Inflammatory macrophage (primary cell): ENCODE measurements at regions not wholly inside any gene's neighbourhood (a gene's known extent, or its start where the extent isn't known, plus 50 kb on each side); places are given as distances from the start of the nearest gene placed in this dataset.
"Not testable (repeated sequence)": the region's sequence is repeated elsewhere in the genome, so short reads cannot be mapped to it uniquely, and the experiment has no call there.

Source experiments
- DNase-seq, 2 donors: peaks; one replicate each; pipeline ENCODE4 v3.0.0-alpha.2; 2020 to 2022

- no peak for DNase-seq
These were observed 80.0 kb downstream of the GALR1 start for GRCh38 chr18:77329651-77330050.

GRCh38 chr18:77334876-77335275 lies 85.2 kb downstream of the GALR1 start:
- DNase-seq: no peak

- DNase-seq: no peak
These were observed 88.0 kb downstream of the GALR1 start for GRCh38 chr18:77337604-77338003.

GRCh38 chr18:77339093-77339492 lies 89.4 kb downstream of the GALR1 start:
- no peak for DNase-seq

GRCh38 chr18:77339623-77340022 lies 90.0 kb downstream of the GALR1 start:
- DNase-seq: no peak

DNA sequence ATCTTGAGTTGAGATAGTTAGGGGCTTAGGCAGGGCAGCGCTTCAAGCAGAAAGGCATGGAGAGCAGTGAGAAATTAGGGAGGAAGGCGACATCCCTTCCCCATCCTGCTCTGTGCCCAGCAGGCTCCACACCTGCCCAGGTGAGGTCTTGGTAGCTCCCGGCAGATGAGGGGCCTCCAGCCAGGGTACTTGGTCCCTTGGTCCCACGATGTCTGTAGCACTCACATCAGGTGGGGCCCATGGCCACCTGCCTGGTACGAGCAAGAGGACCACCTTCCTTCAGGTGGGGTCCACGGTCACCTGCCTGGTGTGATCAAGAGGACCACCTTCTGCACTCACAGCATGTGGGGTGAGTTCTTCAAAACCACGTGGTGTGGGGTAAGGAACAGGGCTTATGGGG lies 91.2 kb downstream of the GALR1 start:
- no peak for DNase-seq

DNA sequence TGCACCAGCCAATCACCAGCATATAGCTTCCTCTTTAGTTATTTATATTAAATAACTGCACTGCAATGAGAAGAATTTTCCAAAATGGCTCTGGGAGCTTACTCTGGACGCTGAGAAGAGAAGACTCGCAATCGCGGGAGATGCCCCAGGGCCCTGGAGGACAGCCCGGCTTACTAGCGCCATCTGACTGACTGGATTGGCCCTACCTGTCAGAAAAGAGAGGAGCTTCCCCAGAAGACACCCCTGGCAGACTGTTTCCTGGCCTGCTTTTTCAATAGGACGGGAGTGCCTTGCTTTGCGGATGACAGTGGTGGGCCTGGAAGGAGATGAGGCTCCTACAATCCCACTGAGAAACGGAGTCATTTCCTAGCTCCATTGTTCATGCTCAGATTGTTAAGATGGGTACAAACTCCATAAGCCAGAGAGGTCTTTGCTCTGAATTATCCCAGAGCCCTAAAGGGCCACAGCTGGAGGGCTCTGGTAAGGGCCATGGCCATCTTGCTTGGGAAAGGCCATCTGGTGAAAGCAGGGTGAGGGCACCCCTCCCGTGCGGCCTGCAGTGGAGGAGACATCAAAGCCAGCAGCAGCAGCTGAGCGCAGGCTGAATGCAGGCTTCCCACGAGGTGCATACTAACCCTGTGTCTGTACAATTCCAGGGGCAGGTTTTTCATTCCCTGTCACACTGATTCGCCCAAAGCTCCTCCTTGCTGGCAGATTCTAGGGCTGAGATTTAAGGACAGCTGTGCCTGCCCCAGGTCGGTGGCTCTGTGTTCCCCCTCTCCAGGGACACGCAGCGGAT lies 92.1 kb downstream of the GALR1 start:
- DNase-seq: no peak

- no peak for DNase-seq
These were observed 93.1 kb downstream of the GALR1 start for GRCh38 chr18:77342736-77343135.

GRCh38 chr18:77343846-77344510 lies 94.3 kb downstream of the GALR1 start:
- no peak for DNase-seq

DNA sequence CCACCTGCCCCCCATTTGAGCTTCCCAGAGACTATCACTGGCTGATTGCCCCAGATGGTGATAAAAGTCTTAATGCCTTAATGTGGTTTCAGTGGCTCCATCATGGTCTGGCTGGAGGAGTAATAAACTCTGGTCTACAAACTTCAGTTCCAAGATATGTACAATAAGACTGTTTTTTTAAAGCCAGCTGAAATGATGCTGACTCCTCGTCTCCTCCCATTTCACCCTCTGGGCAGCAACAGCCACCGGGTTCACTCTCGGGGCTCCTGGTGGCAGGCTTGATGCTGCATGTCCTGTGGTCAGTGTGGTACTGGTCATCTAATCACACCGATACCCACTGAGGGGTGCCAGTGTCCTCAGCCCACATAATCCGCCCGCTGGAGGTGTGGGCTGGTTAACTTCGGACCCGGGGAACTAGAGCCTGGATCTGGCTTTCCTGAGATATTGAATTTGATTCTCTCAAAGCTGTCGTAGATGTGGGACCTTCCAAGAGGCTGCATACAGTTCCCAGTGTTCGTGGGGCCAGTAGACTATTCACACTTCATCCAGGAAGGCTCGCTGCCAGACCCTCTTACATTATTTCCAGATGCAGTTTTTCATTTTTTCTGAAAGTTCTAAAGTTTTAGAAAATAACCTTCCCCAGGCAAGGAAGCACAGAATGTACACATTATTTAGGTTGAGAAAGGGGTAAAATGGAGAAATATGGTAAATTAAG lies 95.3 kb downstream of the GALR1 start:
- no peak for DNase-seq

GRCh38 chr18:77346208-77346810 lies 96.7 kb downstream of the GALR1 start:
- DNase-seq: no peak

DNA sequence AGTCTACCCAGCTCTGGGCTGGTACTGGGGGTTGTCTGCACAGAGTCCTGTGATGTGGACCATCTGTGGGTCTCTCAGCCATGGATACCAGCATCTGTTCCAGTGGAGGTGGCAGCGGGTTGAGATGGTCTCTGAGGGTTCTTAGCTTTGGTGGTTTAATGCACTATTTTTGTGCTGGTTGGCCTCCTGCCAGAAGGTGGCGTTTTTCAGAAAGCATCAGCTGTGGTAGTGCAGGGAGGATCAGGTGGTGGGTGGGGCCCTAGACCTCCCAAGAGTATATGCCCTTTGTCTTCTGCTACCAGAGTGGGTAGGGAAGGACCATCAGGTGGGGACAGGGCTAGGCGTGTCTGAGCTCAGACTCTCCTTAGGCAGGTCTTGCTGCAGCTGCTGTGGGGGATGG lies 103.7 kb downstream of the GALR1 start:
- DNase-seq: not testable (repeated sequence)

- DNase-seq: no peak
These were observed 110.1 kb downstream of the GALR1 start for GRCh38 chr18:77359561-77360314.

DNA sequence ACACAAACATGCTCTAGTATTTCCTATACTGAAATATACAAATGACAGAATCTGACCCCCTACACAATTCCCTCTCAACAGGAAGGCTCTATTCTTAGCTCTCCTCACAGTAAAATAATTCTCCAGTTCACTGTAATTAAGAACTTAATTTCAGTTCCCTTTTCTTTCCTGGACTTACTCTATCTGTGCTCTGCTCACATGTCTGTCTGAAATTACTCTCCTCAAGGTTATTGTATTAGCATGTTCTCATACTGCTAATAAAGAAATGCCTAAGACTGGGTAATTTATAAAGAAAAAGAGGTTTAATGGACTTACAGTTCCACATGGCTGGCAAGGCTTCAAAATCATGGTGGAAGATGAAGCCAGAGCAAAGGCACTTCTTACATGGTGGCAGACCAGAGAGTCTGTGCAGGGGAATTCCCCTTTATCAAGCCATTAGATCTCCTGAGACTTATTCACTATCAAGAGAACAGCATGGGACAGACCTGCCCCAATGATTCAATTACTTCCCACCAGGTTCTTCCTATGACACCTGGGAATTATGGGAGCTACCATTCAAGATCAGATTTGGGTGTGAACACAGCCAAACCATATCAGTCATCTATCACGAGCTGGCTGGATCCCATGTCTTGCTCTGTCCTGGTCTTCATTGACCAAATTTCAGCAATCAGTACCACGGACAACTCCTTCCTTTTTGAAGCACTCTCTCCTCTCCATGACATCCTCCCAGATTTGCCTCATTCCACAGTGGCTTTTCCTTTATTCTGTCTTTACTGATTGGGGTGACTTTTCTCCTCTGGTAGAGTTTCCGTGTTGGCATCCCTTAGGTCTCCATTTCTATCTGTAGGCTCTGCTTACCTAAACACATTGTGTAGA lies 110.9 kb downstream of the GALR1 start:
- DNase-seq: no peak

- DNase-seq: no peak
These were observed 111.7 kb downstream of the GALR1 start for GRCh38 chr18:77361382-77361781.

- DNase-seq: no peak
These were observed 116.0 kb downstream of the GALR1 start for GRCh38 chr18:77365667-77366066.

DNA sequence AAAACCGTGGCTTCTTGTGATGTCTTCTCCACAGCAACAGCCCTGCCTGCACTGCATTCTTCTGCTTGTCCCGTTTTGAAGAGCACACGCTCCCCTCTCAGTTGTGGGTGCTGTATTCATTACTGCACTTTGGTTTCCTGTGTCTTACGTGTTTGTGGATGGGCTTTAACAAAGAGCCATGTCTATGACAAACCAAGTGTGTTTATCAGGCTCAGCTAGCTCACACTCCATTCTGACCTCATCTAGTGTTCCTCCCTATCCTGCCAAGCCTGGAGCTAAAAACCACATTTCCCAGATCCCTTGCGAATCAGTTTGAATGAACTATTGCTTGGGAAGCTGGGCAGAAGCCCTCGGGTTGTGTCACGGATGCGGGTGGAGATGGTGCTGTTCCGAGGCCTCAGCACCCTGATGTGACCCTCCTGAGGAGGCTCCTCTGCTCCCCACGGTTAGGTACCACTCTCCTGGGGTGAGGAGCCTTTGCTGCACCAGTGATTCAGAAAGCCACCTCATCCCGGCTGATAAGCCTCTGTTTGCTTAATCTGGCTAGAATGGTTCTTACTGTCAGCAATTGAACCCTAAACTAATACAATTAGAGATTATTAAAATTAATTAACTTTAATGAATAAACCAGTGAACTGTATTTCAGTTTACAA lies 116.5 kb downstream of the GALR1 start:
- no peak for DNase-seq

DNA sequence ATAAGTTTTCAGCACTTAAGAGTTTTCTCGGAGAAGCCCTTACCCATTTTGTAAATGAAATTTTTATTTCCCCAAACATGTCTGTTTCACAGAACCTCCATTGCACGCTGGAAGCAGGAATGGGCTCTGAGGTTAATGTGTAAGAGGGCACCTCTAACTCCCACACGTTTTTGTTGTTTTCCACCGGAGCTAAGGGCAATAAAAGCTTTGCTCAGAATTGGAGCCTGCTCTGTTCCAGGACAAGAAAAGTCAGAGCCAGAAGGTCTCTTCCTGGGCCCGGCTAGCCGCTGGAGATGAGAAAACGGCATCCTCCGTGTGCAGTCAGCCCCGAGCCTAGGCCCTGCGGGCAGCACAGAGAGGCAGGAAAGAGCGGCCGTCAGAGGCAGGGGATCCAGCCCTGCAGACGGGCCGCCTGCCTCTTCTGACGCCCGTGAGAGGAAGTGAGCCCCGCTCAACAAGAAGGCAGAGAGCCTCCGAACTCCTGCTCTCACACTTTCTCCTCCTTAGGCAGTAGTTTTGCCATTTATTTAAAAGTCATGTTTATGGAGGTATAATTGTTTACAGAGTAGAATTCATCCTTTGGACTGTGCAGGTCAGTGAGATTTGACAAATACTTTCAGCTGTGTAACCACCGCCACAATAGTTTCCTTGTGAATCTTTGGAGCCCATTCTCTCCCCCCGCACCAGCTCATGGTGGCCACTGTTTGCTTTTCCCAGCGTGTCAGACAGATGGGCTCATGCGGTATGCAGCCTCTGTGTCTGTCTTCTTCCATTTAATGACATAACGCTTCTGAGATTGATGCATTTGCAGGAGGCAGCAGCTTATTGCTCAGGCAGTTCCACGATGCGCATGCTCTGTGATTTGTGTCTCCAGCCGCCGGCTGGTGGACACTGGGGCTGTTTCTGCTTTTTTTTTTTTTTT lies 117.3 kb downstream of the GALR1 start:
- no peak for DNase-seq

DNA sequence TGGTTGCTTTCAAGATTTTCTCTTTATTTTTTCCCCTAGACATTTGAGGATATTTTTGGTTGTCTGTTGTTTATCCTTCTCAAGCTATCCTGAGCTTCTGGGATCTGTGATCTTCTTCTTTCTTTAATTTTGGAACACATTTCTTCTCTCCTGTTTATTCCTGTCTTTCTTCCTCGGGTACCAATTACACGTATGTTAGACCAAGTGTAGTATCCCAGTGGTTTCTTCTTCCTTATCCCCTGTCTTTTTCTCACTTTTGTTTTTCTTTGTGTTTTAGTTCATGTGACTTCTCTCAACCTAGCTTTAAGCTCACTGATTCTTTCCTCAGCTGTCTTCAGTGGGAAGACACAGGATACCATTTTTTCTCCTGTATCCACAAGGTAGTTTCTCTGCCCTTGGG lies 120.0 kb downstream of the GALR1 start:
- DNase-seq: no peak
